ENCODE measurements at regions not wholly inside any gene's neighbourhood (a gene's known extent, or its start where the extent isn't known, plus 50 kb on each side); places are given as distances from the start of the nearest gene placed in this dataset.

DNA sequence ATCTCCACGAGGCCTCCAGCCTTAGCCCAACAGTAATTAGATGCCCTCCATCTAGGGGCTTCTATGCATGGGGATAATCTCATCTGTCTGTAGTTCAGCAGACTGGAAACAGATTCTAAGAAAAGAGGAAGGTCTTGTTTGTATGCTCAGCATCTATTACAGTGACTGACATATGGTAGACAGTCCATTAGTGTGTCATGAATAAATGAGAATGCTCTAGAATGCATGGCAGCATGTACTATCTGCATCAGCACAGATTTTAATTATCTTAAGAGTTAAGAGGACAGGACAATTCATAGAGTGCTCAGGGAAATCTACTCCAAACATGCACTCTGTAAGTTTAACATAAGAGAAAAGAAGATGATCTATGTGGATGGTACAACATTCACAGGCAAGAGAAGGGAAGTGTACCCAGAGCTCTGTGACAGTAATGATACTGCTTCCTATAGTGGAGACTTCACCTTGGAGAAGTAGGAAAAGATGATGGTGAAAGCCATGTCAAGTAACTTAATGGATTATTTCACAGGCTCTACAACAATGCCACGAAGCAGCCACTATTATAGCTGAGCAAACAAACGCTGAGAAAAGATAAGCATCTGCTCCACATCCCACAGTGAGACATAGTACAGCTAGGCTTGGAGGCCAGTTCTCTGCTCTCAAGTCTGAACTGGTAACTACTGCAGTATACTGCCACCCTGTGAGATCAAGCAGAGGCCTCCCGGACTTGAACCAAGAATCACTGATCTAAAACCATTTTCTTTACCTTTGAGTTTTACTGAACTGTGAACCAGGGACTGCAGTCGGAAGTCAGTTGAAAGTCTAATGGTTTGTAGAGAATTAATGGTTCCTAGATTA is 309.2 kb upstream of the SPTLC3 start:
- DNase-seq: no peak

GRCh38 chr20:12700701-12701100 is 308.1 kb upstream of the SPTLC3 start:
- H3K36me3 ChIP-seq: no peaks in the 10 kb centered on the region
- intact Hi-C loops (cut with DNase I): no loop called here
- H3K27ac ChIP-seq: no peak overlapping the region
- no peak for TF ChIP-seq CTCF (IDR thresholded peaks at IDR 0.05)
- no peaks in the 10 kb centered on the region for H3K27me3 ChIP-seq
- no peak for DNase-seq
- no peaks in the 10 kb centered on the region for H3K9me3 ChIP-seq
- WGBS, 2 donors: 80 to 81% methylated on average over 9 of the region's 9 CpGs
- H3K4me1 ChIP-seq: no peaks in the 10 kb centered on the region
- H3K4me3 ChIP-seq: no peak overlapping the region
- no peak for ATAC-seq

More for the DNA sequence above, 309.2 kb upstream of the SPTLC3 start:
- no peaks in the 10 kb centered on the region for H3K4me1 ChIP-seq
- H3K27ac ChIP-seq: no peak overlapping the region
- WGBS, 2 donors: 62 to 65% methylated on average over 5 of the region's 5 CpGs
- TF ChIP-seq CTCF (IDR thresholded peaks at IDR 0.05): no peak
- ATAC-seq: no peak
- no peaks in the 10 kb centered on the region for H3K9me3 ChIP-seq
- intact Hi-C loops (cut with DNase I): no loop called here
- no peaks in the 10 kb centered on the region for H3K27me3 ChIP-seq
- H3K4me3 ChIP-seq: no peak overlapping the region
- no peaks in the 10 kb centered on the region for H3K36me3 ChIP-seq

GRCh38 chr20:12702312-12702711 is 306.5 kb upstream of the SPTLC3 start:
- Histone ChIP-seq H3K27me3 (no peaks in the 10 kb centered on the region), H3K4me3 (no peak overlapping the region), H3K4me1 (no peaks in the 10 kb centered on the region), H3K9me3 (no peaks in the 10 kb centered on the region), H3K36me3 (no peaks in the 10 kb centered on the region), H3K27ac (no peak overlapping the region)
- intact Hi-C loops (cut with DNase I): no loop called here
- 69 to 79% methylated on average over 1 of the region's 1 CpG for WGBS, 2 donors
- no peak for DNase-seq
- ATAC-seq: no peak
- no peak for TF ChIP-seq CTCF (IDR thresholded peaks at IDR 0.05)

GRCh38 chr20:12715371-12715770 is 293.4 kb upstream of the SPTLC3 start:
- Histone ChIP-seq H3K9me3 (no peaks in the 10 kb centered on the region), H3K27ac (no peak overlapping the region), H3K4me3 (no peak overlapping the region), H3K4me1 (no peaks in the 10 kb centered on the region), H3K27me3 (no peaks in the 10 kb centered on the region), H3K36me3 (no peaks in the 10 kb centered on the region)
- intact Hi-C loops (cut with DNase I): no loop called here
- no peak for TF ChIP-seq CTCF (IDR thresholded peaks at IDR 0.05)
- DNase-seq (no peak), ATAC-seq (no peak)
- 78 to 83% methylated on average over 2 of the region's 2 CpGs for WGBS, 2 donors

Data from heart right ventricle (tissue), 16 donors.